Astrocyte of the spinal cord (primary cell): ENCODE measurements at regions not wholly inside any gene's neighbourhood (a gene's known extent, or its start where the extent isn't known, plus 50 kb on each side); places are given as distances from the start of the nearest gene placed in this dataset.

Experiments used
- DNase-seq: peaks from one replicate; pipeline ENCODE4 v3.0.0; 2011; ENCODE audit warnings: low read depth, low spot score
- H3K4me3 ChIP-seq: 2 replicates; pipeline ENCODE4 v1.5.1; 2011; ENCODE audit warnings: low read depth, mild to moderate bottlenecking, low read length, moderate library complexity
- in situ Hi-C: cut with HindIII; loops from 2 replicates; pipeline ENCODE4 v1.10.0; 2017; ENCODE audit warnings: low sequenced_read_pairs
- TF ChIP-seq, protein P1 (sequence below): IDR thresholded peaks from 2 replicates; pipeline ENCODE4 v1.5.1; 2012; ENCODE audit warnings: low read depth, mild to moderate bottlenecking, low read length, inconsistent platforms

DNA sequence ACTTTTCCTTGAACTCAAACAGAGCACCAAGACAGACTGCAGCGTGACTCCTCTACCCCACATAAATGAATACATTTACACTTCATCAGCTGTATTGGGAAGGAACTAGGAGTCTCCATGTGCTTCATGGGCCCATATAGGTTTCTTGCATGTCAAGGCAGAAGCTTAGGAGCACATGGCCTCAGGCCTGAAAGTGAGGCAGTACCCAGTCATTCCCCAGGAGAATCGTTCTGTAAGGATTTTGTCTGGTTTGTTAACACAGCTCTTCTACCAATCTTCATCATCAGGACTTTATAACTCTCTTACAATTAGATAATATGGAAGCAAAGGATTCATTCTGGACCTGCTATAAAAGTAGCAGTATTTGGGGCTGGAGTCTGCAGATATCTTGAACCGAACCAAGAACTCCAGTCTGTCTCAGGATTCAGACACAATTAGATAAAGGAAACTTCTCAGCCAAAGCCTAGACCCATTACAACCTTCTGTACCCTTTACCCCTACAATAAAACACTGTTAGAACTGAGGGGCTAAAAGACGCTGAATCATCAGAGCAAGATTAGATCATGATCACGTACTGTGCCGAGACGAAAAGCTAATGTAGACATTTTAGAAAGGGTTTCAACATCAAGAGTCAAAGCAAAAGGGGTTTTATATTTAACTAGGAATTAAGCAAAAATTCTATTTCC, 385.5 kb upstream of the SLC30A5 start:
- in situ Hi-C loops, result no loop called here
- DNase-seq, result no peak

GRCh38 chr5:68708842-68709170, 385.0 kb upstream of the SLC30A5 start:
- DNase-seq, result no peak
- TF ChIP-seq, protein P1, sequence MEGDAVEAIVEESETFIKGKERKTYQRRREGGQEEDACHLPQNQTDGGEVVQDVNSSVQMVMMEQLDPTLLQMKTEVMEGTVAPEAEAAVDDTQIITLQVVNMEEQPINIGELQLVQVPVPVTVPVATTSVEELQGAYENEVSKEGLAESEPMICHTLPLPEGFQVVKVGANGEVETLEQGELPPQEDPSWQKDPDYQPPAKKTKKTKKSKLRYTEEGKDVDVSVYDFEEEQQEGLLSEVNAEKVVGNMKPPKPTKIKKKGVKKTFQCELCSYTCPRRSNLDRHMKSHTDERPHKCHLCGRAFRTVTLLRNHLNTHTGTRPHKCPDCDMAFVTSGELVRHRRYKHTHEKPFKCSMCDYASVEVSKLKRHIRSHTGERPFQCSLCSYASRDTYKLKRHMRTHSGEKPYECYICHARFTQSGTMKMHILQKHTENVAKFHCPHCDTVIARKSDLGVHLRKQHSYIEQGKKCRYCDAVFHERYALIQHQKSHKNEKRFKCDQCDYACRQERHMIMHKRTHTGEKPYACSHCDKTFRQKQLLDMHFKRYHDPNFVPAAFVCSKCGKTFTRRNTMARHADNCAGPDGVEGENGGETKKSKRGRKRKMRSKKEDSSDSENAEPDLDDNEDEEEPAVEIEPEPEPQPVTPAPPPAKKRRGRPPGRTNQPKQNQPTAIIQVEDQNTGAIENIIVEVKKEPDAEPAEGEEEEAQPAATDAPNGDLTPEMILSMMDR, result no peak
- in situ Hi-C loops, result no loop called here
- H3K4me3 ChIP-seq, result no peak overlapping the region

More for the DNA sequence above, 385.5 kb upstream of the SLC30A5 start:
- TF ChIP-seq, protein P1, result no peak
- H3K4me3 ChIP-seq, result no peak overlapping the region

GRCh38 chr5:68709239-68709638, 384.6 kb upstream of the SLC30A5 start:
- H3K4me3 ChIP-seq, result no peak overlapping the region
- in situ Hi-C loops, result no loop called here
- TF ChIP-seq, protein P1, result no peak
- no peak for DNase-seq

DNA sequence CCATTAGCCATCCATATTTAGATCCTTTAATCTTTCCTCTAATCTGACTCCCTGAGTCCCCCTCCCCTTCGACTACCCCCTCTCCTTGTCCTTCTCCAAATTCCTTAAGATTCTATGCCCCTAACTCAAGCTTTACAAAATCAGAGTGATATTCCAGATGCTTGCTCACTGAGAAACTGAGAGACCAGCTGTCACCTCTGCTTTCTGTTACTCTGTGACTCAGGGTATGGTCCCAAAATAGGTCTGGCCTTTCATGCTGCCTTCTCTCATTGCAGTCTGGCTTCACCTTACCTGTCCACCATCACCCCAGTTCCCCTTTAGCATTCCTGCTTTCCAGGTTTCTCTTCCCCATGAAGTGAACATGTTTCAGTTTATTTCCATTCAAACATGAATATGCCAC, 383.3 kb upstream of the SLC30A5 start:
- H3K4me3 ChIP-seq, result no peak overlapping the region
- in situ Hi-C loops, result no loop called here
- DNase-seq, result no peak
- TF ChIP-seq, protein P1, result no peak

GRCh38 chr5:68711293-68712200, 382.3 kb upstream of the SLC30A5 start:
- TF ChIP-seq, protein P1, result no peak
- DNase-seq, result no peak
- in situ Hi-C loops, result no loop called here
- H3K4me3 ChIP-seq, result no peak overlapping the region

DNA sequence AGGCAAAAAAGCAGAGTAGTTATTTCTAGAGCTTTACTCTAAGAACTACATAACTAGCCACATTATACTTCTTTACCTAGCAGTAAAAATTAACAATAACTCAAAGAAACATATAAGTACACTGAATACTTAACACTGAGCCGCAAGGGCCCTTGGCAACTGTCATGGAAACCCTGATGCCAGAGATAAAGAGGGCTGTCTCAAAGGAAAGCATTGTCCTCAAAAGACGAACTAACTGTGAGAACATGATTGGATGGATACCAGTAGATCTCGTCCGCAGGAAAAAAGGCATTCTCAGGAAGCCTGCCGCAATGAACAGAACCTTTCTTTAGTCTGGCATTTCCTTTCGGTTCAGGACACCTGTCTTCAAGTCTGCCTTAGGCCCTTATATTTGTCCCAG, 379.0 kb upstream of the SLC30A5 start:
- TF ChIP-seq, protein P1, result no peak
- in situ Hi-C loops, result no loop called here
- DNase-seq, result no peak
- H3K4me3 ChIP-seq, result no peak overlapping the region
